Forelimb muscle (tissue), 1 donor: ENCODE measurements at regions not wholly inside any gene's neighbourhood (a gene's known extent, or its start where the extent isn't known, plus 50 kb on each side); places are given as distances from the start of the nearest gene placed in this dataset.
"Not testable (repeated sequence)": the region's sequence is repeated elsewhere in the genome, so short reads cannot be mapped to it uniquely, and the experiment has no call there.

Source experiments
- DNase-seq: peaks from one replicate; pipeline ENCODE4 v3.0.0-alpha.2; 2013; ENCODE audit warnings: low read depth

DNA sequence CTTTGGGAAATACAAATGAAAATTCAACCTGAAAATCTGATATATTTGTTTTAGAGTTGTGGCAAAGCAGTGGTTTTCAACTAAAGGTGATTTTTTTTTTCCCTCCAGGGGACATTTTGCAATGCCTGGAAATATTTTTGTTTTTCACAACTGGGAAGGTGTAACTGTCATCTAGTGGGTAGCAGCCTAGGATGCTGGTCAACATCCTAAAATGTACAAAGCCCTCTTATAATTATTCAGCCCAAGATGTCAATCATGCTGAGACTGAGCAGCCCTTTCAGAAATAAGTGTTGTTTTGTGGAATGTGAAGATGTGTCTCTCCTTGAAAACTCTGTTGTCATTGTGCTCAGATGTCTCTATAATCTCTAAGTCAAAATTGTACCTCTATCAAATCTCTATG lies 95.2 kb upstream of the NCAM2 start:
- DNase-seq = no peak

DNA sequence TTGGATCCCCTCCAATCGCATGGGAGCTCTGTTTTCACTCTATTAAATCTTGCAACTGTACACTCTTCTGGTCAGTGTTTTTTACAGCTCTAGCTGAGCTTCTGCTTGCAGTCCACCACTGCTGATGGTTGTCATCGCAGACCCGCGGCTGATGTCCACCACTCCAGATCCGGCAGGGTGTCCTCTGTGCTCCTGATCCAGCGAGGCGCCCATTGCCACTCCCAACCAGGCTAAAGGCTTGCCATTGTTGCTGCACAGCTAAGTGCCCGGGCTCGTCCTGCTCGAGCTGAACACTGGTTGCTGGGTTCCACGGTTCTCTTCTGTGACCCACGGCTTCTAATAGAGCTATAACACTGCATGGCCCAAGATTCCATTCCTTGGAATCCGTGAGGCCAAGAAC lies 70.7 kb upstream of the NCAM2 start:
- DNase-seq = not testable (repeated sequence)

DNA sequence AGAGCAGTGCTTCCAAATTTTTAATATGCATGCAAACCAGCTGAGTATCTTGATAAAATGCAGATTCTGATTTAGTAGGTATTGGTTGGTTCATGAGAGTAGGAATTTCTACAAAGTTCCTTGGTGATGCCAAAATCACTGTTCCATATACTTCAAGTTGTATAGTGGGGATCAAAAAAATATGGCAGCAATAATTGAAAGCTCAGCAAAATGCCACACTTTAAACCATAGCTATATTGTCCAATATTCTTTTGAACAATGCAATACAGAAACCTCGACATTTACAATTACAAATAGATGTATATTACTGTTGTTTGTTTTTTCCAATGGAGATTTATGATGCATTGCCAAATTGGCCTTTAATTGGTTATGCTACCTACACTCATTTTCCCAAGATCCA lies 55.7 kb upstream of the NCAM2 start:
- no peak for DNase-seq

DNA sequence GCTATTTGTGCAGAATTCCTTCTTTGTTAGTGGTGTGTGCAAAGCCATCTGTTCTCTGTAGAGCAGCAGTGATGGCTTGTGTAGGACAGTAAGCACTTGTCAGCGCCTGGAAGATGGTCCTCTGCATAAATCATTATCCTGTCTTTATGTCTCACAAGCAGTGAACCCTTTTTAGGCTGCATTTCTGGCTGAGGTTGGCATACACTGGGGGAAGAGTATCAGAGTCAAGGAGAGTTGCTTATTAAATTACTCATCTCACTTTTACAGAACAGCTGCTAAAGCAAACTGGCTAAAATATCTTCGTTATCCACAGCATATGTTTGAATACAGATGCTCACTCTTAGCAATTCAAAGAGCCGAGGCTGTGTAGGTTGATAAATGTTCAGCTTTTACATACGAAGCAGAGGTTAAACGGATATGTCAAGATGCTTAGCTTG lies 54.6 kb upstream of the NCAM2 start:
- DNase-seq = no peak

DNA sequence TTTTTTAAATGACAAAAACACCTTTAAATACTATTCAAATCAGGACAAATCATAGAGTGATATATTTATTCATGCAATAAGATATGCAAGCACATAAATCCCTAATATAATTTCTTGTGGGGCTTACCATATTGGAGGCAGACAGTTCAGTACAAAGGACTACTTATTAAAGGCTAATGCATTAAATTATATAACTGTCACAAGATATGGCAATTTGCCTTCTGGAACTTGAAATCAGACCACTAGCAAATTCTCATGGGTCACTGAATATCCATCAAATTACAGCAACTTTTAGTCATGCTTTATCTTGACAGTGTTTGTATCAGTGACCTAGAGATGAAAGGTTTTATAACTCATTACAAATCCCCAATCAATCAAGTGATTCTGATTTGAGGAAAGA lies 54.1 kb upstream of the NCAM2 start:
- no peak for DNase-seq

DNA sequence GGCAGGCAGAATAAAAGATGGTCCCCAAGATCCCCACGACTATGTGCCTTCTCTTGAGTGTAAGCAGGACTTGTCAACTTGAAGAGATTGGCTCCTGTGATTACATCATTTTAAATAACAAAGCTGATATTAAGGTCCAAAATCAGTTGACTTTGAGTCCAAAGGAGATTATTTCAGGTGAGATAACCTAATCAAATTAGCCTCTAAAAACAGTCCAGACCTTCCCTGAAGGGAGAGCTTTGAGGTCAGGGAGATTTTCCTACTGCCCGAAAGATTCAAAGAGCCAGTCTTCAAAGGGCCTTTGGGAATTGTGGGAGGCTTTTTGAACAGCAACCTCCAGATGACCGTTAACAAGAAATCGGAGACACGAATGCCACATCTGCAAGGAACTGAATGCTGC lies 51.5 kb upstream of the NCAM2 start:
- no peak for DNase-seq
